ENCODE measurements at regions not wholly inside any gene's neighbourhood (a gene's known extent, or its start where the extent isn't known, plus 50 kb on each side); places are given as distances from the start of the nearest gene placed in this dataset.

DNA sequence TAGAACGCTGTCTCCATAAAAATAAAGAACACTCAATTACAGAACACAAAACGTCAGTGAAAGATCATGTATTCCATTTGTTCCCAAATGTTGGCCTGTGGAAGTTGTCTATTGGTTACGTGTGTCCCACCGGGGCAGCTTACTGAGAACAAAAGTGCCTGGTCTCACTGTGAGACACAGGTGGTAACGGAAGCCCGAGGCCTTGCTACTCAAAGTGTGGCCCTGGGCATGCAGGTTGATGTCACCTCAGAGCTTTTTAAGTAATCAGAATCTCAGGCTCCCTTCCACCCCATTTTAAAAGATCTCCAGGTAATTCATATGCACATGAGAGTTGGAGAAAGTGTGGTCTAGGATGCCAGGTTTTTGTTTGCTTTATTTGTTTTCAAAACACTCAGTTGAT is 422.5 kb upstream of the OPRM1 start:
- TF ChIP-seq, protein P1, sequence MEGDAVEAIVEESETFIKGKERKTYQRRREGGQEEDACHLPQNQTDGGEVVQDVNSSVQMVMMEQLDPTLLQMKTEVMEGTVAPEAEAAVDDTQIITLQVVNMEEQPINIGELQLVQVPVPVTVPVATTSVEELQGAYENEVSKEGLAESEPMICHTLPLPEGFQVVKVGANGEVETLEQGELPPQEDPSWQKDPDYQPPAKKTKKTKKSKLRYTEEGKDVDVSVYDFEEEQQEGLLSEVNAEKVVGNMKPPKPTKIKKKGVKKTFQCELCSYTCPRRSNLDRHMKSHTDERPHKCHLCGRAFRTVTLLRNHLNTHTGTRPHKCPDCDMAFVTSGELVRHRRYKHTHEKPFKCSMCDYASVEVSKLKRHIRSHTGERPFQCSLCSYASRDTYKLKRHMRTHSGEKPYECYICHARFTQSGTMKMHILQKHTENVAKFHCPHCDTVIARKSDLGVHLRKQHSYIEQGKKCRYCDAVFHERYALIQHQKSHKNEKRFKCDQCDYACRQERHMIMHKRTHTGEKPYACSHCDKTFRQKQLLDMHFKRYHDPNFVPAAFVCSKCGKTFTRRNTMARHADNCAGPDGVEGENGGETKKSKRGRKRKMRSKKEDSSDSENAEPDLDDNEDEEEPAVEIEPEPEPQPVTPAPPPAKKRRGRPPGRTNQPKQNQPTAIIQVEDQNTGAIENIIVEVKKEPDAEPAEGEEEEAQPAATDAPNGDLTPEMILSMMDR (IDR thresholded peaks at IDR 0.05) = no peak
- no peak for TF ChIP-seq POLR2AphosphoS5 (IDR thresholded peaks at IDR 0.05)
